CD4-positive, alpha-beta memory T cell (primary cell): ENCODE measurements at regions not wholly inside any gene's neighbourhood (a gene's known extent, or its start where the extent isn't known, plus 50 kb on each side); places are given as distances from the start of the nearest gene placed in this dataset.

Source experiments
- CTCF ChIA-PET: fragments of 350-600 bp; sonication (Branson Sonifier 250); formaldehyde crosslinking; loops from one replicate; lab custom pipeline; 2021; ENCODE audit warnings: inconsistent platforms; ENCODE audit not compliant: partially characterized antibody; lab: Charles Lee
- POLR2A ChIA-PET: fragments of 350-600 bp; sonication (Branson Sonifier 250); formaldehyde crosslinking; loops from one replicate; lab custom pipeline; 2021; ENCODE audit not compliant: partially characterized antibody; lab: Charles Lee
- DNase-seq, 5 donors: peaks; one replicate each; pipeline versions ENCODE4 v3.0.0 to v3.0.0-alpha.2; 2020 to 2022; ENCODE audit warnings: mixed read lengths in 1 of 5
- H3K27ac ChIP-seq: one replicate; pipeline ENCODE4 v1.7.0; 2013; ENCODE audit warnings: low read depth, low read length
- H3K27me3 ChIP-seq: 2 replicates; pipeline ENCODE4 v1.7.0; 2013; ENCODE audit warnings: mild to moderate bottlenecking, low read length, moderate library complexity; ENCODE audit not compliant: insufficient read depth
- H3K36me3 ChIP-seq: 2 replicates; pipeline ENCODE4 v1.7.0; 2013; ENCODE audit warnings: mild to moderate bottlenecking, low read length, moderate library complexity; ENCODE audit not compliant: insufficient read depth
- H3K4me1 ChIP-seq: 2 replicates; pipeline ENCODE4 v1.7.0; 2013; ENCODE audit warnings: mild to moderate bottlenecking, low read length, moderate library complexity; ENCODE audit not compliant: insufficient read depth
- H3K4me3 ChIP-seq, 2 donors: one replicate each; pipeline ENCODE4 v1.7.0; 2013; ENCODE audit warnings: low read length in 2 of 2, mild to moderate bottlenecking in 1 of 2
- H3K9me3 ChIP-seq, 2 donors: one replicate each; pipeline ENCODE4 v1.7.0; 2013; ENCODE audit warnings: low read length in 2 of 2, control low read depth in 1 of 2; ENCODE audit not compliant: control insufficient read depth in 1 of 2
- H3K27ac Mint-ChIP-seq, 7 donors: one replicate each; pipeline ENCODE4 v1.8.0; 2020 to 2021; ENCODE audit warnings: mixed read lengths in 7 of 7, mild to moderate bottlenecking in 6 of 7, inconsistent platforms in 3 of 7, moderate library complexity in 3 of 7
- H3K27me3 Mint-ChIP-seq, 2 donors: one replicate each; pipeline ENCODE4 v1.8.0; 2020 to 2021; ENCODE audit warnings: mixed read lengths in 2 of 2
- H3K36me3 Mint-ChIP-seq, 2 donors: one replicate each; pipeline ENCODE4 v1.8.0; 2020 to 2021; ENCODE audit warnings: mixed read lengths in 2 of 2, inconsistent platforms in 1 of 2, mild to moderate bottlenecking in 1 of 2
- H3K4me1 Mint-ChIP-seq, 4 donors: one replicate each; pipeline ENCODE4 v1.8.0; 2020 to 2021; ENCODE audit warnings: mixed read lengths in 4 of 4, mild to moderate bottlenecking in 1 of 4
- H3K4me3 Mint-ChIP-seq, 8 donors: one replicate each; pipeline ENCODE4 v1.8.0; 2020 to 2021; ENCODE audit warnings: mixed read lengths in 8 of 8, mild to moderate bottlenecking in 7 of 8, moderate library complexity in 6 of 8, inconsistent platforms in 3 of 8
- H3K9me3 Mint-ChIP-seq, 8 donors: one replicate each; pipeline ENCODE4 v1.8.0; 2020 to 2021; ENCODE audit warnings: mixed read lengths in 8 of 8, mild to moderate bottlenecking in 5 of 8, inconsistent platforms in 3 of 8, moderate library complexity in 1 of 8
- intact Hi-C: fragments of 100-400 bp; cut with micrococcal nuclease; formaldehyde crosslinking; loops from one replicate; pipeline ENCODE4 v1.15.1; 2023

GRCh38 chr3:55367384-55367783 lies 119.7 kb downstream of the WNT5A start:
- H3K9me3 ChIP-seq: no peaks in the 10 kb centered on the region
- Mint-ChIP-seq H3K4me1 (no peaks in the 10 kb centered on the region), H3K9me3 (peaks cover 0 to 7% (median under 1%) of the 10 kb centered on the region in 8 donors), H3K27ac (no peak overlapping the region), H3K36me3 (no peaks in the 10 kb centered on the region), H3K4me3 (no peak overlapping the region), H3K27me3 (no peaks in the 10 kb centered on the region)
- DNase-seq: no peak
- no peak overlapping the region for H3K4me3 ChIP-seq
- intact Hi-C loops: no loop called here
- H3K4me1 ChIP-seq: no peaks in the 10 kb centered on the region
- CTCF ChIA-PET: interaction anchor here (0.5 kb wide), 1 partner anchor 287 kb away, joined by 3 read pairs; no protein-coding TSS in a partner anchor
- H3K36me3 ChIP-seq: no peaks in the 10 kb centered on the region
- POLR2A ChIA-PET: no interaction called here
- H3K27me3 ChIP-seq: no peaks in the 10 kb centered on the region
- H3K27ac ChIP-seq: no peak overlapping the region

GRCh38 chr3:55364421-55364820 lies 122.7 kb downstream of the WNT5A start:
- intact Hi-C loops: no loop called here
- Histone ChIP-seq H3K4me3 (no peak overlapping the region), H3K36me3 (no peaks in the 10 kb centered on the region), H3K27ac (no peak overlapping the region), H3K4me1 (no peaks in the 10 kb centered on the region), H3K27me3 (no peaks in the 10 kb centered on the region), H3K9me3 (no peaks in the 10 kb centered on the region)
- CTCF ChIA-PET: no interaction called here
- no peak for DNase-seq
- H3K27me3 Mint-ChIP-seq: no peaks in the 10 kb centered on the region
- H3K36me3 Mint-ChIP-seq: no peaks in the 10 kb centered on the region
- no peak overlapping the region for H3K4me3 Mint-ChIP-seq
- no peak overlapping the region for H3K27ac Mint-ChIP-seq
- peaks cover 0 to 11% (median 3%) of the 10 kb centered on the region in 8 donors for H3K9me3 Mint-ChIP-seq
- H3K4me1 Mint-ChIP-seq: no peaks in the 10 kb centered on the region
- POLR2A ChIA-PET: no interaction called here

DNA sequence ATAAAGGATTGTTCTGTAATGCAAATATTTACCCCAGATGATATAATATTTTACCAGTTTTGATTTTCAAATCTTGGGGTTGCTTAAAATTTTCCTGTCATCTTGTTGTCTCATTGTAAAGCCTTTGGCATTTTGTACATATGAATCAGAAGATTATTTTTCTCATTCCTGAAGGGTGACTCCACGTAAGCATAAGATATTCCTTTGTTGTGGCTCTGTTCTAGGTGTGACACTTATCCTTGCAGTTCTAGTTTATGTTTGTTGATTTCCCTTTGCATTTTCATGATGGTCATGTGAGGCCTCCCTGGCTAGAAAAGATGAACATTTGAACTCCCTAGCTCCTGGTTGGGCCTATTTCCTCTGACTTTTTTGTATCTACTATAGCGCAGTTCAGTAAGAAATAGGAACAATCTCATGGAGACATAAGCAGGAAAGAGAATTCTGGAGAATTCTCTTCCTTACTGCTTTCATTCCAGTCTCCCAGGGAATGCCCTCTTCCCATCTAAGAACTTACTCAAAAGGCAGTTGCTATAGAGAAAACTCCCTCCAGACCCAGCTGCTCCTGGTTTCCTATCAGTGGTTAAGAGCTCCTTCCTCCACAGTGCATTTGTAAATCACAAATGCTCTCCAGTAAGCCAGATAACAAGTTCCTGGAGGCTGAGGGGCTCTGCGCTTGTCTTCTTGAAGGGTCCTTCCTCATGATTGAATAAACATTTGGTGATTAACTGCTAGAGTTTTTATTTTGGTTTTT lies 124.7 kb downstream of the WNT5A start:
- DNase-seq: no peak
- Mint-ChIP-seq H3K4me1 (no peaks in the 10 kb centered on the region), H3K36me3 (no peaks in the 10 kb centered on the region), H3K27ac (no peak overlapping the region), H3K9me3 (peaks cover 0 to 9% (median under 1%) of the 10 kb centered on the region in 8 donors), H3K4me3 (no peak overlapping the region), H3K27me3 (no peaks in the 10 kb centered on the region)
- intact Hi-C loops: no loop called here
- no peaks in the 10 kb centered on the region for H3K27me3 ChIP-seq
- H3K36me3 ChIP-seq: no peaks in the 10 kb centered on the region
- H3K9me3 ChIP-seq: no peaks in the 10 kb centered on the region
- no peaks in the 10 kb centered on the region for H3K4me1 ChIP-seq
- ChIA-PET POLR2A (no interaction called here), CTCF (no interaction called here)
- no peak overlapping the region for H3K4me3 ChIP-seq
- no peak overlapping the region for H3K27ac ChIP-seq

- H3K9me3 ChIP-seq: no peaks in the 10 kb centered on the region
- no peak overlapping the region for H3K27ac ChIP-seq
- no peaks in the 10 kb centered on the region for H3K36me3 Mint-ChIP-seq
- no peak overlapping the region for H3K4me3 ChIP-seq
- no peak overlapping the region for H3K27ac Mint-ChIP-seq
- ChIA-PET POLR2A (no interaction called here), CTCF (no interaction called here)
- no peaks in the 10 kb centered on the region for H3K4me1 Mint-ChIP-seq
- no peaks in the 10 kb centered on the region for H3K27me3 ChIP-seq
- no peaks in the 10 kb centered on the region for H3K27me3 Mint-ChIP-seq
- no peaks in the 10 kb centered on the region for H3K36me3 ChIP-seq
- H3K9me3 Mint-ChIP-seq: peaks cover 0 to 9% (median 3%) of the 10 kb centered on the region in 8 donors
- DNase-seq: no peak
- intact Hi-C loops: no loop called here
- no peaks in the 10 kb centered on the region for H3K4me1 ChIP-seq
- H3K4me3 Mint-ChIP-seq: no peak overlapping the region
These were observed 129.3 kb downstream of the WNT5A start for GRCh38 chr3:55357796-55358195.

DNA sequence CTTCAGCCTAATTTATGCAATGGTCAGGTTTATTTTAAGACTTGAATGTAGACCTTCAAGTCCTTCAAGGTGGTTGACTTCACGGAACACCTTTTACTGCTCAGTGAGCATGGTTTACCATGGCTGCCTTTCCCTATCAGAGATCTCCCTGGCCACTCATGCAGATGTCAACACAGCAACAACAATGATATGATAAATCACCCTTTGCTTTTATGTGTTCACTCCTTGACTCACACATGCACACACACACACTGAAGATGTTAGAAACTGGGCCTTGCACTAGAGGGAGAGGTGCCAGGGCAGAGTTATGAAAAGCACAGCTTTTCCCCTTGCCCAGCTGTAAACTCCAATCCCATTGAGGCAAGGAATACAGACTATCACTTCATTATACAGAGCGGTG lies 134.4 kb downstream of the WNT5A start:
- Histone ChIP-seq H3K4me3 (no peak overlapping the region), H3K27ac (no peak overlapping the region), H3K9me3 (no peaks in the 10 kb centered on the region), H3K36me3 (no peaks in the 10 kb centered on the region), H3K4me1 (no peaks in the 10 kb centered on the region), H3K27me3 (no peaks in the 10 kb centered on the region)
- DNase-seq: no peak
- CTCF ChIA-PET: no interaction called here
- H3K27ac Mint-ChIP-seq: no peak overlapping the region
- peaks cover 0 to 6% (median 3%) of the 10 kb centered on the region in 8 donors for H3K9me3 Mint-ChIP-seq
- H3K4me1 Mint-ChIP-seq: no peaks in the 10 kb centered on the region
- H3K27me3 Mint-ChIP-seq: no peaks in the 10 kb centered on the region
- POLR2A ChIA-PET: no interaction called here
- H3K36me3 Mint-ChIP-seq: no peaks in the 10 kb centered on the region
- H3K4me3 Mint-ChIP-seq: no peak overlapping the region
- intact Hi-C loops: no loop called here

- Histone ChIP-seq H3K4me3 (no peak overlapping the region), H3K27me3 (no peaks in the 10 kb centered on the region), H3K27ac (no peak overlapping the region), H3K36me3 (no peaks in the 10 kb centered on the region), H3K4me1 (no peaks in the 10 kb centered on the region), H3K9me3 (no peaks in the 10 kb centered on the region)
- POLR2A ChIA-PET: interaction anchor here (0.7 kb wide), 1 partner anchor 35 kb away, joined by 3 read pairs; no protein-coding TSS in a partner anchor
- CTCF ChIA-PET: no interaction called here
- no peak overlapping the region for H3K27ac Mint-ChIP-seq
- no peaks in the 10 kb centered on the region for H3K27me3 Mint-ChIP-seq
- DNase-seq: no peak
- H3K9me3 Mint-ChIP-seq: peaks cover 0 to 4% (median 2%) of the 10 kb centered on the region in 8 donors
- no peaks in the 10 kb centered on the region for H3K4me1 Mint-ChIP-seq
- no peaks in the 10 kb centered on the region for H3K36me3 Mint-ChIP-seq
- no peak overlapping the region for H3K4me3 Mint-ChIP-seq
- intact Hi-C loops: no loop called here
These were observed 137.3 kb downstream of the WNT5A start for GRCh38 chr3:55349851-55350250.

DNA sequence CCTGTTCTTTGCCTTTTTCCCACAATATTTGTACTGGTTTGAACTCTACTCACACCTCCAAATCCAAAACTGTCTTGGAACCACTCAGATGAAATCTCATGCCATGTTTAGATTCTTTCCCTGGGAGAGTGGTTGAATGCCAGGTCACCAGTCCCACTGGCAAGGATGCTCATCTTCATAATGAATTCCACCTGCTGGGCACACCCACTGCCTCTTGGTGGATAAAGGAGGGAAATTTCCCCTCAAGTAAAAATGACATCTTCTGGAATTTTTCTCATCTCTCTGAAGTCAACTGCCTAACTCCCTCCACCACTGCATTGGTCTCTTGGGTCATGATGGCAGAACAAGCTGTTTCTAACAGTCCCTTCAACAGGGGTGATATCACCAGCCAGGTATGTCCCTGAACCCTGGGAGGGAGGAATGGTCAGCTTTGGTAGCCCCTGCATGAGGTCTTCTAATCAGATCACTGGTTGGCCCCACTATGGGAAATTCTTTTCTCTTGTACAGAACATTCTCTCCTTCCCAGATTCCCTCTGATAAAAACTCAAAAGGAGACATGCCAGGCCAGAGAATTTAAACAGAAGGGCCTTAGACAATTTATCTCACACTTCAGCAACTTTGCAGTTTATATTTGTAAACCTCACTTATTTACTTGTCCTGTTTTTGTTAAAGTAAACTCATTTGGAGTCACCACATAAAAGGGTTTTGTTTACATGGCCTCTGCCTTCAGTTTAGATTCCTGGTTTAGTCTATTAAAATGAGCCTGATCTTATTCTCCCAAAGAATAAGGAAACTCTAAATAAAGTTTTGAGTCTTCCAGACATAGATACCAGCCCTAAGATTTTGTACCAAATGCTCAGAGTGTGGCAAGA lies 143.4 kb downstream of the WNT5A start:
- Mint-ChIP-seq H3K4me1 (no peaks in the 10 kb centered on the region), H3K27ac (no peak overlapping the region), H3K36me3 (no peaks in the 10 kb centered on the region), H3K9me3 (peaks cover 0 to 4% (median 0%) of the 10 kb centered on the region in 8 donors), H3K4me3 (no peak overlapping the region), H3K27me3 (no peaks in the 10 kb centered on the region)
- H3K4me1 ChIP-seq: no peaks in the 10 kb centered on the region
- H3K27ac ChIP-seq: no peak overlapping the region
- no peaks in the 10 kb centered on the region for H3K9me3 ChIP-seq
- intact Hi-C loops: no loop called here
- no peak for DNase-seq
- H3K4me3 ChIP-seq: no peak overlapping the region
- H3K27me3 ChIP-seq: no peaks in the 10 kb centered on the region
- no peaks in the 10 kb centered on the region for H3K36me3 ChIP-seq
- ChIA-PET CTCF (no interaction called here), POLR2A (no interaction called here)
